ENCODE measurements at regions not wholly inside any gene's neighbourhood (a gene's known extent, or its start where the extent isn't known, plus 50 kb on each side); places are given as distances from the start of the nearest gene placed in this dataset.

GRCh38 chr18:46332921-46333341 lies 228.7 kb downstream of the HAUS1 start:
- H3K27ac Mint-ChIP-seq = no peak overlapping the region
- no peak for TF ChIP-seq CTCF (IDR thresholded peaks at IDR 0.05; ENCODE audit: unreplicated experiment)
- DNase-seq (ENCODE audit: low spot score in 2 of 2, unreplicated experiment in 2 of 2) = no peak

GRCh38 chr18:46333431-46334135 lies 229.4 kb downstream of the HAUS1 start:
- Mint-ChIP-seq H3K27ac (peak overlapping the region; percentile 40), H3K4me3 (peak overlapping the region; percentile 75), H3K27me3 (ENCODE audit: low read depth) (peaks cover 51% of the 10 kb centered on the region), H3K36me3 (no peaks in the 10 kb centered on the region), H3K9me3 (no peaks in the 10 kb centered on the region), H3K4me1 (peaks cover 43% of the 10 kb centered on the region)
- DNase-seq (ENCODE audit: low spot score in 2 of 2, unreplicated experiment in 2 of 2) = peak in 1 of 2 experiments; percentile 58
- no peak for TF ChIP-seq CTCF (IDR thresholded peaks at IDR 0.05; ENCODE audit: unreplicated experiment)

More at GRCh38 chr18:46332921-46333341, 228.7 kb downstream of the HAUS1 start:
- H3K9me3 Mint-ChIP-seq = no peaks in the 10 kb centered on the region
- peaks cover 51% of the 10 kb centered on the region for H3K27me3 Mint-ChIP-seq (ENCODE audit: low read depth)
- peak overlapping the region; percentile 75 for H3K4me3 Mint-ChIP-seq
- H3K4me1 Mint-ChIP-seq = peaks cover 38% of the 10 kb centered on the region
- no peaks in the 10 kb centered on the region for H3K36me3 Mint-ChIP-seq

DNA sequence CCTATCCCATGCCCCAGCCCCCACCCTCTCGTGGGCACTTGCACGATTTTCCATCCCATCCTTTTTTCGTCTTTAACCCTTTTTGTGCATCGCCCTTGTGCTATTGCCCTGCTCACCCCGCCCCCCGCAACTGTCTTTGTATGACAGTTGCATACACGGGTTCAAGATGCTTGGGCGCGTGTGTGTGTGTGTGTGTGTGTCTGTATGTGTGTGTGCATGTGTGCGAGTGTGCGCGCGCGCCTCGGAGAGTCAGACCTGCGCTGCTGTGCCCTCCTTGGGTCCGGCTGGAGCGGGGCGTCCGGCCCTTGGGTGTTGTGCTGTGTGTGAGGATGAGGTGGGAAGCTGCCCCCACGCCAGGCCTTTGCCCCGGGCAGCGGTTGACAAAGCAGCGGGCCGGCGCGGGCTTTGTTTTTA lies 230.7 kb downstream of the HAUS1 start:
- DNase-seq (ENCODE audit: low spot score in 2 of 2, unreplicated experiment in 2 of 2) = no peak
- Mint-ChIP-seq H3K36me3 (no peaks in the 10 kb centered on the region), H3K4me1 (peaks cover 47% of the 10 kb centered on the region), H3K27me3 (ENCODE audit: low read depth) (peaks cover 41% of the 10 kb centered on the region), H3K27ac (peak overlapping the region; percentile 81), H3K4me3 (peak overlapping the region; percentile 90), H3K9me3 (no peaks in the 10 kb centered on the region)
- no peak for TF ChIP-seq CTCF (IDR thresholded peaks at IDR 0.05; ENCODE audit: unreplicated experiment)

DNA sequence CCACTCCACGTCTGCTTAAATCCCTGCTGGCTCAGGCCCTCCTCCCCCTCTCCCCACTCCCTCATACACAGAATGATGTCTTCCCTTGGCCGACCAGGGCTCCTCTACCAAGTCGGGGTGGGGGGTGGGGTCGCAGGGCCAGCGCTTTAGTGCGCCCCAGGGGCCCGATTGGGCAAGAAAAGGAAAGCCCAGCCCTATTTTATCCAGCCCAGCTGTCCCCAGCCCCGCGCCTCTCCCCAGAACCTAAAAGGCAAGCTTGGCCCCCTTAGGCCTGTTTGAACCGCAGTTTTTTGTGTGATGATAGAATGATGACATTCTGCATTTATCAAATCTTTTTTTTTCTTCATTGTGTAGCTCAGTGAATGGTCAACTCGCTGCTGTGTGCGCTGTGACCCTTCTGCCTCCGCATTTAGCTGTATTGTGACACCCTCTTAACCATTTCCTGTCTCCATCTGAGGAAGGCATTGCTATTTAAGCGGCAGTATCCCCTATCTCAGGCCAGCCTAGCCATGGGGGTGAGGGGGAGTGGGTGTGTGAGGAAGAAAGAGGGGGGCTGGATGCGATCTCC lies 231.4 kb downstream of the HAUS1 start:
- DNase-seq (ENCODE audit: low spot score in 2 of 2, unreplicated experiment in 2 of 2) = no peak
- TF ChIP-seq CTCF (IDR thresholded peaks at IDR 0.05; ENCODE audit: unreplicated experiment) = no peak
- H3K4me1 Mint-ChIP-seq = peaks cover 47% of the 10 kb centered on the region
- no peaks in the 10 kb centered on the region for H3K36me3 Mint-ChIP-seq
- H3K4me3 Mint-ChIP-seq = peak overlapping the region; percentile 90
- peak overlapping the region; percentile 76 for H3K27ac Mint-ChIP-seq
- peaks cover 36% of the 10 kb centered on the region for H3K27me3 Mint-ChIP-seq (ENCODE audit: low read depth)
- no peaks in the 10 kb centered on the region for H3K9me3 Mint-ChIP-seq

GRCh38 chr18:46336278-46337111 lies 232.3 kb downstream of the HAUS1 start:
- peaks cover 47% of the 10 kb centered on the region for H3K4me1 Mint-ChIP-seq
- H3K36me3 Mint-ChIP-seq = no peaks in the 10 kb centered on the region
- no peak for TF ChIP-seq CTCF (IDR thresholded peaks at IDR 0.05; ENCODE audit: unreplicated experiment)
- no peak overlapping the region for H3K27ac Mint-ChIP-seq
- no peaks in the 10 kb centered on the region for H3K9me3 Mint-ChIP-seq
- H3K27me3 Mint-ChIP-seq (ENCODE audit: low read depth) = peaks cover 29% of the 10 kb centered on the region
- peak overlapping the region; percentile 21 for H3K4me3 Mint-ChIP-seq
- DNase-seq (ENCODE audit: low spot score in 2 of 2, unreplicated experiment in 2 of 2) = no peak
